K562 (cell line): ENCODE measurements at regions not wholly inside any gene's neighbourhood (a gene's known extent, or its start where the extent isn't known, plus 50 kb on each side); places are given as distances from the start of the nearest gene placed in this dataset.

Source experiments
- CTBP1 ChIP-seq: fragments of 450-650 bp; IDR thresholded peaks from 2 replicates; pipeline ENCODE4 v1.6.1; 2016; ENCODE audit warnings: borderline replicate concordance
- DDX20 ChIP-seq: fragments of 450-650 bp; IDR thresholded peaks from 2 replicates; pipeline ENCODE4 v1.6.1; 2016; ENCODE audit warnings: missing genetic modification characterization, low read depth, mild to moderate bottlenecking, missing compliant biosample characterization, moderate library complexity
- ELF4 ChIP-seq: fragments of 450-650 bp; formaldehyde crosslinking; IDR thresholded peaks from 2 replicates; pipeline ENCODE4 v1.4.0; 2022; ENCODE audit warnings: missing genetic modification characterization
- ERF ChIP-seq: fragments of 450-650 bp; formaldehyde crosslinking; IDR thresholded peaks from 2 replicates; pipeline ENCODE4 v1.4.0; 2020; ENCODE audit warnings: mild to moderate bottlenecking, mixed read lengths
- ESRRA ChIP-seq: fragments of 450-650 bp; IDR thresholded peaks from 2 replicates; pipeline ENCODE4 v1.6.1; 2014; ENCODE audit warnings: low read depth, mild to moderate bottlenecking, moderate library complexity, borderline replicate concordance
- FOXK2 ChIP-seq, 2 experiments: fragments of 450-650 bp; IDR thresholded peaks in 1 of 2; conservative IDR thresholded peaks in 1 of 2; 2 replicates each; pipeline ENCODE4 v1.6.1; 2016; ENCODE audit warnings: low read depth in 2 of 2, mild to moderate bottlenecking in 1 of 2
- GTF2A2 ChIP-seq: IDR thresholded peaks from 2 replicates; pipeline ENCODE4 v1.6.1; 2016; ENCODE audit warnings: mild to moderate bottlenecking, missing genetic modification characterization, missing compliant biosample characterization
- HEY1 ChIP-seq: fragments of 250-450 bp; sonication (Bioruptor Pico); IDR thresholded peaks from 2 replicates; pipeline ENCODE4 v1.5.0; 2020; ENCODE audit warnings: mild to moderate bottlenecking, moderate library complexity, borderline replicate concordance
- HNRNPH1 ChIP-seq: fragments of 200-400 bp; formaldehyde crosslinking; optimal IDR thresholded peaks from 2 replicates; pipeline ENCODE3; 2017; ENCODE audit warnings: low read depth, mild to moderate bottlenecking, low read length, moderate library complexity
- JUN ChIP-seq, 2 experiments: sonication (generic) in 1 of 2; formaldehyde crosslinking in 1 of 2; IDR thresholded peaks; 2 replicates each; pipeline versions ENCODE4 v1.6.1 to v1.8.0; 2012 to 2022; ENCODE audit warnings: borderline replicate concordance in 2 of 2, mild to moderate bottlenecking in 2 of 2, improper control_type of control experiment in 1 of 2, low read depth in 1 of 2, low read length in 1 of 2, missing genetic modification reagents in 1 of 2
- KDM5B ChIP-seq: fragments of 200-600 bp; sonication (generic); IDR thresholded peaks from 2 replicates; pipeline ENCODE4 v1.6.1; 2012; ENCODE audit warnings: low read depth, mild to moderate bottlenecking, moderate library complexity, low read length, control low read depth, inconsistent platforms; ENCODE audit not compliant: insufficient replicate concordance
- KLF6 ChIP-seq: fragments of 250-450 bp; sonication (Bioruptor Pico); IDR thresholded peaks from 2 replicates; pipeline ENCODE4 v1.4.0; 2020; ENCODE audit warnings: mild to moderate bottlenecking, moderate library complexity, borderline replicate concordance
- NCOA6 ChIP-seq: fragments of 450-650 bp; IDR thresholded peaks from 2 replicates; pipeline ENCODE4 v1.6.1; 2017; ENCODE audit warnings: mild to moderate bottlenecking
- NFXL1 ChIP-seq: fragments of 450-650 bp; formaldehyde crosslinking; IDR thresholded peaks from 2 replicates; pipeline ENCODE4 v1.4.0; 2021; ENCODE audit warnings: mild to moderate bottlenecking
- RFX7 ChIP-seq: fragments of 250-450 bp; sonication (Bioruptor Pico); IDR thresholded peaks from 2 replicates; pipeline ENCODE4 v1.5.1; 2021; ENCODE audit warnings: mild to moderate bottlenecking
- SMAD3 ChIP-seq: fragments of 450-650 bp; formaldehyde crosslinking; conservative IDR thresholded peaks from 2 replicates; pipeline ENCODE4 v1.4.0; 2020; ENCODE audit warnings: mild to moderate bottlenecking
- SRSF3 ChIP-seq: fragments of 200-400 bp; formaldehyde crosslinking; IDR thresholded peaks from 2 replicates; pipeline ENCODE4 v1.6.1; 2016; ENCODE audit warnings: mild to moderate bottlenecking, low read length, moderate library complexity; ENCODE audit not compliant: insufficient read depth
- STAG1 ChIP-seq: sonication (generic); formaldehyde crosslinking; IDR thresholded peaks from 2 replicates; pipeline ENCODE4 v1.5.0; 2020; ENCODE audit warnings: missing genetic modification reagents, borderline replicate concordance
- ZNF133 ChIP-seq: fragments of 250-450 bp; sonication (Bioruptor Pico); IDR thresholded peaks from 2 replicates; pipeline ENCODE4 v1.4.0; 2020; ENCODE audit warnings: mild to moderate bottlenecking
- ZNF584 ChIP-seq: fragments of 200-800 bp; sonication (Bioruptor generic); IDR thresholded peaks from 2 replicates; pipeline ENCODE4 v1.6.1; 2016; ENCODE audit warnings: low read depth, mild to moderate bottlenecking, missing genetic modification characterization, missing compliant biosample characterization
- ZNF77 ChIP-seq: fragments of 250-450 bp; sonication (Bioruptor Pico); IDR thresholded peaks from 2 replicates; pipeline ENCODE4 v1.5.0; 2020
- TF ChIP-seq, protein P1 (sequence below): fragments of 250-450 bp; sonication (Bioruptor Pico); IDR thresholded peaks from 2 replicates; pipeline ENCODE4 v1.6.1; 2021; ENCODE audit warnings: mild to moderate bottlenecking
- TF ChIP-seq, protein P2 (sequence below): fragments of 250-450 bp; sonication (Bioruptor Pico); IDR thresholded peaks from 2 replicates; pipeline ENCODE4 v1.5.0; 2020; ENCODE audit warnings: mild to moderate bottlenecking
- TF ChIP-seq, protein P3 (sequence below): sonication (generic); formaldehyde crosslinking; IDR thresholded peaks from 2 replicates; pipeline ENCODE4 v1.8.1; 2023; ENCODE audit warnings: missing genetic modification reagents, mild to moderate bottlenecking, borderline replicate concordance

DNA sequence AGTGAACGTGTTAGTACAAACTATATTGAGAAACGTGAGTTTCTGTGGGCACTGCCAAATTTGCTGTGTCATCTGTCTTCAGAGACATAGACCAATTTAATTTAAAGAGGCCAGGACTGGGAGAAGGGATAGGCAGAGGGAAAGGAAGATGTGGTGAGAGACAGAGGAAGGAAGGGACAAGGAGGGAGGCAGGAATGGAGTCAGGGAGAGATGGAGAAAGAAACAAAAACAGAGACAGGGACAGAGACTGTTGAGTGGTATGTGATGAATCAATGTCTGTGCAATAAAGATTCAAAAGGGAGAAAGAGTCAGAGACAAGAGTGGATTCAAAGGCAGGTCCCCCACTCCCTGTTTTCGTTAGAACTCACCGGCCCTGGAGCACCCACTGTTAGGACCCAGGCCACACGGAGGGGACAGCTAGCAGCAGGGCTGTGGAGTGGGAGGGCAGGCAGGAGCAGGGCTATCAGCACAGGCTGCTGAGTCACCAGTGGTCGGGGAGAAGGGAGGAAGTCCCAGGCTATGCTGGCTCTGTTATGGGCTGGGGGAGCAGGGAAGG lies 51.6 kb upstream of the CHD6 start (continued):
- TF ChIP-seq KLF6 (no peak), DDX20 (tag) (no peak), ZNF77 (CRISPR knock-in tag) (no peak), SMAD3 (CRISPR knock-in tag) (no peak), STAG1 (no peak), ELF4 (CRISPR knock-in tag) (peak; percentile 87), HNRNPH1 (no peak), NFXL1 (CRISPR knock-in tag) (no peak), JUN (IDR thresholded peaks at IDR 0.05; ENCODE audit: borderline replicate concordance, low read depth, low read length) (0 out of 2 replicates have a peak, but pooled peaks have one; percentile 44), JUN (CRISPR knock-in tag; IDR thresholded peaks at IDR 0.05; ENCODE audit: borderline replicate concordance) (no peak), HEY1 (no peak), ZNF584 (CRISPR knock-in tag) (no peak), ESRRA (no peak), CTBP1 (peak; percentile 66), ZNF133 (CRISPR knock-in tag) (no peak), NCOA6 (no peak; the same call in 1 of the 2 replicates), SRSF3 (no peak), GTF2A2 (tag) (no peak), ERF (no peak), FOXK2 (conservative IDR thresholded peaks at IDR 0.05 in 1 of 2, IDR thresholded peaks at IDR 0.05 in 1 of 2; ENCODE audit: low read depth in 2 of 2) (peak; percentile 52 to 57; a peak in 3 of 4 replicates), KDM5B (no peak), RFX7 (CRISPR knock-in tag) (no peak)
- TF ChIP-seq, protein P1, sequence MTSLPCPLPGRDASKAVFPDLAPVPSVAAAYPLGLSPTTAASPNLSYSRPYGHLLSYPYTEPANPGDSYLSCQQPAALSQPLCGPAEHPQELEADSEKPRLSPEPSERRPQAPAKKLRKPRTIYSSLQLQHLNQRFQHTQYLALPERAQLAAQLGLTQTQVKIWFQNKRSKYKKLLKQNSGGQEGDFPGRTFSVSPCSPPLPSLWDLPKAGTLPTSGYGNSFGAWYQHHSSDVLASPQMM = no peak
- TF ChIP-seq, protein P2, sequence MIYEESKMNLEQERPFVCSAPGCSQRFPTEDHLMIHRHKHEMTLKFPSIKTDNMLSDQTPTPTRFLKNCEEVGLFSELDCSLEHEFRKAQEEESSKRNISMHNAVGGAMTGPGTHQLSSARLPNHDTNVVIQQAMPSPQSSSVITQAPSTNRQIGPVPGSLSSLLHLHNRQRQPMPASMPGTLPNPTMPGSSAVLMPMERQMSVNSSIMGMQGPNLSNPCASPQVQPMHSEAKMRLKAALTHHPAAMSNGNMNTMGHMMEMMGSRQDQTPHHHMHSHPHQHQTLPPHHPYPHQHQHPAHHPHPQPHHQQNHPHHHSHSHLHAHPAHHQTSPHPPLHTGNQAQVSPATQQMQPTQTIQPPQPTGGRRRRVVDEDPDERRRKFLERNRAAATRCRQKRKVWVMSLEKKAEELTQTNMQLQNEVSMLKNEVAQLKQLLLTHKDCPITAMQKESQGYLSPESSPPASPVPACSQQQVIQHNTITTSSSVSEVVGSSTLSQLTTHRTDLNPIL (CRISPR knock-in tag) = no peak
- TF ChIP-seq, protein P3, sequence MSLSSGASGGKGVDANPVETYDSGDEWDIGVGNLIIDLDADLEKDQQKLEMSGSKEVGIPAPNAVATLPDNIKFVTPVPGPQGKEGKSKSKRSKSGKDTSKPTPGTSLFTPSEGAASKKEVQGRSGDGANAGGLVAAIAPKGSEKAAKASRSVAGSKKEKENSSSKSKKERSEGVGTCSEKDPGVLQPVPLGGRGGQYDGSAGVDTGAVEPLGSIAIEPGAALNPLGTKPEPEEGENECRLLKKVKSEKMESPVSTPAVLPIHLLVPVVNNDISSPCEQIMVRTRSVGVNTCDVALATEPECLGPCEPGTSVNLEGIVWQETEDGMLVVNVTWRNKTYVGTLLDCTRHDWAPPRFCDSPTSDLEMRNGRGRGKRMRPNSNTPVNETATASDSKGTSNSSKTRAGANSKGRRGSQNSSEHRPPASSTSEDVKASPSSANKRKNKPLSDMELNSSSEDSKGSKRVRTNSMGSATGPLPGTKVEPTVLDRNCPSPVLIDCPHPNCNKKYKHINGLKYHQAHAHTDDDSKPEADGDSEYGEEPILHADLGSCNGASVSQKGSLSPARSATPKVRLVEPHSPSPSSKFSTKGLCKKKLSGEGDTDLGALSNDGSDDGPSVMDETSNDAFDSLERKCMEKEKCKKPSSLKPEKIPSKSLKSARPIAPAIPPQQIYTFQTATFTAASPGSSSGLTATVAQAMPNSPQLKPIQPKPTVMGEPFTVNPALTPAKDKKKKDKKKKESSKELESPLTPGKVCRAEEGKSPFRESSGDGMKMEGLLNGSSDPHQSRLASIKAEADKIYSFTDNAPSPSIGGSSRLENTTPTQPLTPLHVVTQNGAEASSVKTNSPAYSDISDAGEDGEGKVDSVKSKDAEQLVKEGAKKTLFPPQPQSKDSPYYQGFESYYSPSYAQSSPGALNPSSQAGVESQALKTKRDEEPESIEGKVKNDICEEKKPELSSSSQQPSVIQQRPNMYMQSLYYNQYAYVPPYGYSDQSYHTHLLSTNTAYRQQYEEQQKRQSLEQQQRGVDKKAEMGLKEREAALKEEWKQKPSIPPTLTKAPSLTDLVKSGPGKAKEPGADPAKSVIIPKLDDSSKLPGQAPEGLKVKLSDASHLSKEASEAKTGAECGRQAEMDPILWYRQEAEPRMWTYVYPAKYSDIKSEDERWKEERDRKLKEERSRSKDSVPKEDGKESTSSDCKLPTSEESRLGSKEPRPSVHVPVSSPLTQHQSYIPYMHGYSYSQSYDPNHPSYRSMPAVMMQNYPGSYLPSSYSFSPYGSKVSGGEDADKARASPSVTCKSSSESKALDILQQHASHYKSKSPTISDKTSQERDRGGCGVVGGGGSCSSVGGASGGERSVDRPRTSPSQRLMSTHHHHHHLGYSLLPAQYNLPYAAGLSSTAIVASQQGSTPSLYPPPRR = no peak
